ENCODE measurements at regions not wholly inside any gene's neighbourhood (a gene's known extent, or its start where the extent isn't known, plus 50 kb on each side); places are given as distances from the start of the nearest gene placed in this dataset.

- TF ChIP-seq, protein P1, sequence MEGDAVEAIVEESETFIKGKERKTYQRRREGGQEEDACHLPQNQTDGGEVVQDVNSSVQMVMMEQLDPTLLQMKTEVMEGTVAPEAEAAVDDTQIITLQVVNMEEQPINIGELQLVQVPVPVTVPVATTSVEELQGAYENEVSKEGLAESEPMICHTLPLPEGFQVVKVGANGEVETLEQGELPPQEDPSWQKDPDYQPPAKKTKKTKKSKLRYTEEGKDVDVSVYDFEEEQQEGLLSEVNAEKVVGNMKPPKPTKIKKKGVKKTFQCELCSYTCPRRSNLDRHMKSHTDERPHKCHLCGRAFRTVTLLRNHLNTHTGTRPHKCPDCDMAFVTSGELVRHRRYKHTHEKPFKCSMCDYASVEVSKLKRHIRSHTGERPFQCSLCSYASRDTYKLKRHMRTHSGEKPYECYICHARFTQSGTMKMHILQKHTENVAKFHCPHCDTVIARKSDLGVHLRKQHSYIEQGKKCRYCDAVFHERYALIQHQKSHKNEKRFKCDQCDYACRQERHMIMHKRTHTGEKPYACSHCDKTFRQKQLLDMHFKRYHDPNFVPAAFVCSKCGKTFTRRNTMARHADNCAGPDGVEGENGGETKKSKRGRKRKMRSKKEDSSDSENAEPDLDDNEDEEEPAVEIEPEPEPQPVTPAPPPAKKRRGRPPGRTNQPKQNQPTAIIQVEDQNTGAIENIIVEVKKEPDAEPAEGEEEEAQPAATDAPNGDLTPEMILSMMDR (IDR thresholded peaks at IDR 0.05): no peak
- TF ChIP-seq POLR2A (IDR thresholded peaks at IDR 0.05): no peak
Measured at GRCh38 chr11:25691959-25692358, 640.0 kb upstream of the ANO3 start.
